GM19455 (cell line): ENCODE measurements at regions not wholly inside any gene's neighbourhood (a gene's known extent, or its start where the extent isn't known, plus 50 kb on each side); places are given as distances from the start of the nearest gene placed in this dataset.
"Not testable (repeated sequence)": the region's sequence is repeated elsewhere in the genome, so short reads cannot be mapped to it uniquely, and the experiment has no call there.

Experiments used
- ATAC-seq: cut with Tn5 transposase; IDR thresholded peaks from one replicate; pipeline ENCODE4 v1.9.1; 2021; ENCODE audit not compliant: unreplicated experiment

DNA sequence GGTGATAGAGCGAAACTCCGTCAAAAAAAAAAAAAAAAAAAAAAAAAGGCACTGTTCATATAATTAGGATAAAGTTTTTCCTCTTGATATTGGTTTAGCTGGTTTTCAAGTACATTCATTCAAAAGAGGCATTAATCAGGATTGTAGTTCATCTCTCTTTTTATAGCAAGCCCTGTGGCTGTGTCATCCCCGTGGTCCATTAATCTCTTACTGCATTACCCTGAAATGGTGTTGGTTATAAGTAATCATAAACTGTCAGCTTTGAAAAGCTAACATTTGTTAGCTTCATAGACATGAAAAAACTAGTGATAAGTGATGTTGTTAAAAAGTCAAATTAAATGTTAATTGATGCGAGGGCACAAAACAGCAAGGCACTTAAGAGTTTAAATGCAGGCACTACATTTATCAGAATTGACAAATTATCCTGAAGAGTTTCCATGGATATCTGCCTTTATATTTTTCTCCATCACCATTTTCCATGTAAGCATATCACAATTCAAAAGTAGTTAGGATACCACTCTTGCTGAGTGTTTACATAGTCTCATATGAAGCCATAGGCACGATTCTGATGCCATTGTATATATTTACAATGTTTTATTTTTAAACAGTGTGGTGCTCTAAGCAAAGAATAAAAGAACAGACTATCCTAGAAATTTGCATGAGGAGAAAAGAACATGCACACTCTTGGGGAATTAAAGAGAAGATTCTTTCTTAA lies 193.1 kb downstream of the OTOL1 start:
- ATAC-seq = no peak

- no peak for ATAC-seq
Measured at GRCh38 chr3:161690299-161690620, 193.7 kb downstream of the OTOL1 start.

- no peak for ATAC-seq
Measured at GRCh38 chr3:161691677-161692076, 195.1 kb downstream of the OTOL1 start.

GRCh38 chr3:161694682-161695564 lies 198.3 kb downstream of the OTOL1 start:
- ATAC-seq = no peak

DNA sequence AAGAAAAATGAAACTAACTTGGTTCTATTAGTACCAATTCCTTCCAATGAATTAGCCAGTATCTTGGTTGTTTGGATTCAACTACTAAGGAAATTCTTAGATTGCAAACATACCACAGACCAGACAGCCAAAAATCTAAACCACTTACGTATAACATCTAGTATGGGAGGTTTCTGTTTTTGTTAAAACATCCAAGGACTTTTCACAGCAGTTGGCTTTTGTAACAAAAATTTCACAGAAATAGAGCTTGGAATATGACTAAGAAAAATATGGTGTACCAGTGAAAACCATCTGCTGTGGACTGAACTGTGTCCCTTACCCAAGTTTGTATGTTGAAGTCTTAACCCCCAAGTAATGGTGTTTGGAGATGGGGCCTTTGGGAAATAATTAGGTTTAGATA lies 199.2 kb downstream of the OTOL1 start:
- ATAC-seq = no peak

DNA sequence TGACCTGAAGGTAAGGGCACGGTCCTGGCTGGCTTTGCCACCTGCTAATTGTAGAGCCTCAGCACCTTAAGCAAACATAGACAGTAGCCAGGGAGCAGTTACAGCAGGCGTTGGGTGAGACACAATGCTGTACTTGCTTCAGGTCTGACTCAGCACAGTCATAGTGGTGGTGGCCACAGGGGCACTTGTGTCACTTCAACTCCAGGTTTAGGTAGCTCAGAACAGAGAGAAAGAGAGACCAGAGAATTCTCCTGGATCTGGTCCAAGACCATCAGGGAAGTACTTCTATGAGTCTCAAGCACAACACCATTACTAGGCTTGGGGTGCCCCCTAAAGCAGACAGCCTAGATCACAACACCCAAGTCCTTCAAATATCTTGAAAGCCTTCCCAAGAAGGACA lies 204.4 kb downstream of the OTOL1 start:
- no peak for ATAC-seq

DNA sequence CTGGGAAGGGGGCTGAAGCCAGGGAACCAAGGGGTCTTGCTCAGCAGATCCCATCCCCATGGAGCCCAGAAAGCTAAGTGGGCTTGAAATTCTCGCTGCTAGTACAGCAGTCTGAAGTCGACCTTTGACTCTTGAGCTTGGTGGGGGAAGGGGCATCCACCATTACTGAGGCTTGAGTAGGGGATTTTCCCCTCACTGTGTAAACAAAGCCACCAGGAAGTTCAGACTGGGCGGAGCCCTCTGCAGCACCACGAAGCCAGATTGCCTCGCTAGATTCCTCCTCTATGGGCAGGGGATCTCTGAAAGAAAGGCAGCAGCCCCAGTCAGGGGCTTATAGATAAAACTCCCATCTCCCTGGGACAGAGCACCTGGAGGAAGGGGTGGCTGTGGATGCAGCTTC lies 210.6 kb downstream of the OTOL1 start:
- ATAC-seq = not testable (repeated sequence)

- ATAC-seq = no peak
Measured at GRCh38 chr3:161713731-161714130, 217.1 kb downstream of the OTOL1 start.

GRCh38 chr3:161731968-161732367 lies 235.4 kb downstream of the OTOL1 start:
- ATAC-seq = no peak

- no peak for ATAC-seq
Measured at GRCh38 chr3:161737171-161737570, 240.6 kb downstream of the OTOL1 start.

DNA sequence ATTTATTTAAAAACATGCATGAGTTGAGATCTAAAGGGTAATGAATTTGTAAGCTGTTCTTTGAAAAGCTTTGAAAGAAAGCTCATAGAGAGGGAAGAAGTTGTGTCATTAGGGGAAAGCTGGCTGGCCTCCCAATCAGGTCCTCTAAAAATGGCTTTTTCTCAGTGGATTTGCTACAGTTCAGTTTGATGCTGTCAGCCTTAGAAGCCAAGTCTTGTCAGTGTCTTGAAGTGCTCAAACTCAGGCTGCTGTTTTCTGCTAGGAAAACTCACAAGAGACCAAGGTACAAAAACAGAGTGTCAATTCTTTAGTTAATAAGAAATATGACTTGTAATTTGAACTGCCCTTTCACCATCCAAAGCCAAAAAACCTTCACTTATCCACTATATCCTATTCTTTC lies 243.8 kb downstream of the OTOL1 start:
- no peak for ATAC-seq

DNA sequence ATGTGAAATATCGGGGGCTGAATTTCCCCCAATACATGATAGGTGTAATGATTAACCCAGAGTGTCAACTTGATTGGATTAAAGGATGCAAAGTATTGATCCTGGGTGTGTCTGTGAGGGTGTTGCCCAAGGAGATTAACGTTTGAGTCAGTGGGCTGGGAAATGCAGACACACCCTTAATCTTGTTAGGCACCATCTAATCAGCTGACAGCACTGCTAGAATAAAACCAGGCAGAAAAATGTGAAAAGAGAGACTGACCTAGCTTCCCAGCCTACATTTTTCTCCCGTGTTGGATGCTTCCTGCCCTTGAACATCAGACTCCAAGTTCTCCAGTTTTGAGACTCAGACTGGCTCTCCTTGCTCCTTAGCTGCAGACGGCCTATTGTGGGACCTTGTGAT lies 247.8 kb downstream of the OTOL1 start:
- no peak for ATAC-seq

DNA sequence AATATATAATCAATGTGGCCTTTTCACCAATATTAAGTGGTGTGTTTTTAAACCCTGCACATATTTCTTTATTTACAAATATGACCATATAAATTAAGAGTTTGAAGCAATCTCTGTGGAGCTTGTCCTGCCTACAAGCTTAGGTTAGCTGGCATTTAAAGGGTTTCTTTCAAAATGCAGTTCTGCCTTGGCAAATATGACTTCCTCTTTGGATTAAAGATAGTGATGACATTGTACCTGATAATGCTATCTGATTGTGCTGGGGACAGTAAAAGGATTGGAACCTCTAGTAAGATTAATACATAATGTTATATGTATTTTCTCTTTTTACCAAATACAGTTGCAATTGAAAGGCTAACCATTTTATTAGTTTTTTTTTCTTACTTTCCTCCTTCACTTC lies 249.1 kb downstream of the OTOL1 start:
- no peak for ATAC-seq

DNA sequence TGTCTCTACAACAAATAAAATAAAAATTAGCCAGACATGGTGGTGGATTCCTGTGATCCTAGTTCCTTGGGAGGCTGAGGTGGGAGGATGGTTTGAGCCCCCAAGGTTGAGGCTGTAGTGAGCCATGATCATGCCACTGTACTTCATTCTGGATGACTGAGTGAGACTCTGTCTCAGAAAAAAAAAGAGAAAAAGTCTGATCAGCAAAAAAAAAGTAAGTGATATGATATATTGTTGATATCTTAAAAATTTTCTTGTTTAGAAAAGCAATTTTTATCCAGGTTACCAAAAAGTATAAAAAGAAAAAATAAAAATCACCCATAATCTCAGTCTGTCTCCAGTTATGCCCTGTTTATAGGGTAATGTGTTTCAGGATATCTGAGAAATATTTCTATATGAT lies 251.4 kb downstream of the OTOL1 start:
- no peak for ATAC-seq

GRCh38 chr3:161754420-161755053 lies 257.9 kb downstream of the OTOL1 start:
- ATAC-seq = no peak

GRCh38 chr3:161759444-161759843 lies 262.8 kb downstream of the OTOL1 start:
- no peak for ATAC-seq

GRCh38 chr3:161766331-161766730 lies 269.7 kb downstream of the OTOL1 start:
- no peak for ATAC-seq

DNA sequence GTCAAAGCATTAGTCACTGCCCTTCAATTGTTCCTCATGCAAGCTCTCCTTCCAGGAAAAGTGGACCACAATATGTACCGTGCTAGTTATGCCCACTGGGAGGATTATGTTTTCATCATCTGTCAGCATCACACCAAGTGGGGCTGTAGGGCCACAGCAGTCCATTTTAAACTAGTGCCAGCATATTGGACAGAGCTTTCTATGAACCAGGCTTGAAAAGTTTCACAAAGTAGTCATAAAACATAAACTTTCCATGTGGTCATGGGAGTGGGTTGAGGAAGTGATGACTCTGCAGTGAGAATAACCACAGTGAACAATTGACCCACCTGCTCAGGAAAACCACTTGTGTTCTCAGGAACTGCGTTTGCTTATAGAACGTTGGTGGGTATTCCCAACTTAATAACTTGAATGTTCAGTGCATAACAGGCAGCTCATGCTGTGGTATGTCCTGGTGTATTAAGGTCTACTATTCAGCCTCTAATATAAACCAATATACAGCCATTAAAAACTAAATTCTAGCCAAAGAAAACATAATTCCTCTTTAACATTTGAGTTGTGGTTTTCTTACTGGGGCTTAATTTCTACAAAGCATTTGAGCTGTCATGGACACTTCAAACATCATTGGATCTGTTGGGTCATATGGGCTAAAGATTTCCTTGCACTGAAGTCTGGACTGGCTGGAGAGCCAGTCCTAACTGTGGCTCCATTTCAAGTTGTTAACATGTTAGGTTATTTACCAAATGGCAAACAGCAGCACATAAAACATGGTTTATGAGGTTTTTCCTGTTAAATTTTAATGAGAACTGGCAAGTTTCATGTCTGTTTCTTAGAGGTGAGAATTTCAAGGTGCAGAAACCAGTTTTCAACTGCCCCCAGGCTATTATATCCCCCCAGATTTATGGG lies 274.1 kb downstream of the OTOL1 start:
- peak; percentile 69 for ATAC-seq

DNA sequence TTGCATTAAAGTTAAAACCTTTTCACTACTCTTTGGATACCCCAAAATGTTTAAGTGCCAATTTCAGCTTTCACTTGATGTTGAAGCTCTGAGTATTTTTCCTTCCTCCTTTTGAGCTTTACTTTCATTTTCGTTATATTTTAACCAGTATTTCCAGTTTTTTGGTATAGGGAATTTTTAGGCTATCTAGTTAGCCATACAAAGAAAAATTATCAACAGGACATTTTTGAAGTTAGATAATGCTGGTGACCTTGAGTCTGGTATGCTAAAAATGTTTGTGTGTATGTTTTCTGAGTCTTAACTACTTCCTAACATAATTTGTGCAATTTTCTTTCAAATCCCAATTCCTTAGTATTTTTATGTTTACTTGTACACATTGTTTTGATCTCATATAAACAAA lies 284.8 kb downstream of the OTOL1 start:
- ATAC-seq = no peak

- ATAC-seq = no peak
Measured at GRCh38 chr3:161793194-161793930, 296.8 kb downstream of the OTOL1 start.
